ENCODE measurements at regions not wholly inside any gene's neighbourhood (a gene's known extent, or its start where the extent isn't known, plus 50 kb on each side); places are given as distances from the start of the nearest gene placed in this dataset.

- no peak for ATAC-seq (ENCODE audit: insufficient number of reproducible peaks, low FRiP score, low read depth)
- TF ChIP-seq CTCF (IDR thresholded peaks at IDR 0.05) = no peak
Measured at GRCh38 chr2:71905205-71905604, 242.5 kb downstream of the CYP26B1 start.

GRCh38 chr2:71903841-71904240, 243.8 kb downstream of the CYP26B1 start:
- Histone ChIP-seq H3K27me3 (replicated peaks; ENCODE audit: insufficient read depth) (no peaks in the 10 kb centered on the region), H3K27ac (no peak overlapping the region), H3K9me3 (no peaks in the 10 kb centered on the region), H3K36me3 (no peaks in the 10 kb centered on the region), H3K4me3 (no peak overlapping the region), H3K4me1 (ENCODE audit: control insufficient read depth in 1 of 2, low read depth in 2 of 2) (no peaks in the 10 kb centered on the region)
- TF ChIP-seq CTCF (IDR thresholded peaks at IDR 0.05) = no peak
- DNase-seq (ENCODE audit: low spot score) = no peak
- ATAC-seq (ENCODE audit: insufficient number of reproducible peaks, low FRiP score, low read depth) = no peak

More at GRCh38 chr2:71905205-71905604, 242.5 kb downstream of the CYP26B1 start:
- no peaks in the 10 kb centered on the region for H3K36me3 ChIP-seq
- no peaks in the 10 kb centered on the region for H3K4me1 ChIP-seq (ENCODE audit: control insufficient read depth in 1 of 2, low read depth in 2 of 2)
- no peak overlapping the region for H3K27ac ChIP-seq
- H3K4me3 ChIP-seq = no peak overlapping the region
- no peak for DNase-seq (ENCODE audit: low spot score)
- peaks cover 11% of the 10 kb centered on the region for H3K9me3 ChIP-seq
- H3K27me3 ChIP-seq (replicated peaks; ENCODE audit: insufficient read depth) = no peaks in the 10 kb centered on the region

GRCh38 chr2:71901466-71901865, 246.2 kb downstream of the CYP26B1 start:
- Histone ChIP-seq H3K9me3 (no peaks in the 10 kb centered on the region), H3K4me1 (ENCODE audit: control insufficient read depth in 1 of 2, low read depth in 2 of 2) (no peaks in the 10 kb centered on the region), H3K4me3 (no peak overlapping the region), H3K27me3 (replicated peaks; ENCODE audit: insufficient read depth) (no peaks in the 10 kb centered on the region), H3K27ac (no peak overlapping the region), H3K36me3 (no peaks in the 10 kb centered on the region)
- DNase-seq (ENCODE audit: low spot score) = no peak
- ATAC-seq (ENCODE audit: insufficient number of reproducible peaks, low FRiP score, low read depth) = no peak
- TF ChIP-seq CTCF (IDR thresholded peaks at IDR 0.05) = no peak

GRCh38 chr2:71898851-71899681, 248.6 kb downstream of the CYP26B1 start:
- no peaks in the 10 kb centered on the region for H3K36me3 ChIP-seq
- no peak overlapping the region for H3K27ac ChIP-seq
- H3K4me3 ChIP-seq = no peak overlapping the region
- no peaks in the 10 kb centered on the region for H3K27me3 ChIP-seq (replicated peaks; ENCODE audit: insufficient read depth)
- ATAC-seq (ENCODE audit: insufficient number of reproducible peaks, low FRiP score, low read depth) = no peak
- TF ChIP-seq CTCF (IDR thresholded peaks at IDR 0.05) = no peak
- H3K4me1 ChIP-seq (ENCODE audit: control insufficient read depth in 1 of 2, low read depth in 2 of 2) = no peaks in the 10 kb centered on the region
- H3K9me3 ChIP-seq = no peaks in the 10 kb centered on the region
- DNase-seq (ENCODE audit: low spot score) = no peak

- no peak overlapping the region for H3K27ac ChIP-seq
- no peaks in the 10 kb centered on the region for H3K36me3 ChIP-seq
- no peaks in the 10 kb centered on the region for H3K4me1 ChIP-seq (ENCODE audit: control insufficient read depth in 1 of 2, low read depth in 2 of 2)
- no peak for TF ChIP-seq CTCF (IDR thresholded peaks at IDR 0.05)
- DNase-seq (ENCODE audit: low spot score) (no peak), ATAC-seq (ENCODE audit: insufficient number of reproducible peaks, low FRiP score, low read depth) (no peak)
- H3K9me3 ChIP-seq = no peaks in the 10 kb centered on the region
- H3K4me3 ChIP-seq = no peak overlapping the region
- H3K27me3 ChIP-seq (replicated peaks; ENCODE audit: insufficient read depth) = no peaks in the 10 kb centered on the region
Measured at GRCh38 chr2:71898375-71898774, 249.3 kb downstream of the CYP26B1 start.

Data from thoracic aorta (tissue), 2 donors.